GM12878 (cell line): ENCODE measurements at regions not wholly inside any gene's neighbourhood (a gene's known extent, or its start where the extent isn't known, plus 50 kb on each side); places are given as distances from the start of the nearest gene placed in this dataset.

Experiments used
- ATAC-seq: fragments of 200-7000 bp; cut with Tn5 transposase; 3 replicates; pipeline ENCODE4 v1.9.1; 2020; ENCODE audit warnings: mild to moderate bottlenecking, moderate library complexity
- BruUV-seq: library from RNA; stranded (reverse); fragments of 400-500 nt; replicated peaks from 2 replicates; lab custom pipeline; 2021; lab: Mats Ljungman, UMichigan
- CTCF ChIA-PET: fragments of 300-600 bp; sonication (Branson Sonifier 250); formaldehyde crosslinking; extraction: SDS; loops from one replicate; lab custom pipeline; 2021; ENCODE audit warnings: inconsistent platforms; lab: Yijun Ruan, JAX
- POLR2A ChIA-PET: fragments of 350-600 bp; formaldehyde crosslinking; extraction: SDS; loops from one replicate; lab custom pipeline; 2021; ENCODE audit warnings: inconsistent platforms; lab: Charles Lee
- RAD21 ChIA-PET: fragments of 300-600 bp; sonication (Branson Sonifier 250); formaldehyde crosslinking; loops from one replicate; lab custom pipeline; 2023; ENCODE audit warnings: antibody characterized with exemption; ENCODE audit not compliant: unreplicated experiment; lab: Charles Lee
- SMC1A ChIA-PET: fragments of 300-600 bp; sonication (Branson Sonifier 250); formaldehyde crosslinking; loops from one replicate; lab custom pipeline; 2023; ENCODE audit not compliant: unreplicated experiment, uncharacterized antibody; lab: Charles Lee
- DNase-seq: peaks from one replicate; pipeline ENCODE4 v3.0.0-alpha.2; 2011; ENCODE audit warnings: low read depth, low spot score
- FAIRE-seq: peaks from 3 replicates; lab custom pipeline; 2011; peaks lifted over from hg19 to GRCh38; lab: Jason Lieb, UNC
- H2AFZ ChIP-seq: 2 replicates; pipeline ENCODE4 v1.6.0; 2011; ENCODE audit warnings: low read depth, low read length, control low read depth; ENCODE audit not compliant: control insufficient read depth
- H3K27ac ChIP-seq: 2 replicates; pipeline ENCODE4 v1.5.1; 2011; ENCODE audit warnings: control low read depth; ENCODE audit not compliant: control insufficient read depth, insufficient read depth
- H3K27me3 ChIP-seq, 2 experiments: replicated peaks in 1 of 2; 2 replicates each; pipeline versions ENCODE4 v1.6.0 to v1.6.1; 2011; ENCODE audit warnings: low read length in 1 of 2; ENCODE audit not compliant: control insufficient read depth in 2 of 2, insufficient read depth in 2 of 2
- H3K36me3 ChIP-seq, 2 experiments: 2 replicates each; pipeline ENCODE4 v1.5.1; 2011; ENCODE audit warnings: low read length in 1 of 2; ENCODE audit not compliant: control insufficient read depth in 2 of 2, insufficient read depth in 2 of 2
- H3K4me1 ChIP-seq: 2 replicates; pipeline ENCODE4 v1.6.1; 2011; ENCODE audit warnings: mild to moderate bottlenecking, low read length, moderate library complexity, mixed read lengths; ENCODE audit not compliant: control insufficient read depth, insufficient read depth
- H3K4me2 ChIP-seq: 2 replicates; pipeline ENCODE4 v1.6.0; 2011; ENCODE audit warnings: control low read depth; ENCODE audit not compliant: control insufficient read depth, insufficient read depth
- H3K4me3 ChIP-seq: fragments of 200-600 bp; sonication (generic); 2 replicates; pipeline ENCODE4 v1.5.1; 2016
- H3K79me2 ChIP-seq: 2 replicates; pipeline ENCODE4 v1.6.0; 2011; ENCODE audit warnings: low read length; ENCODE audit not compliant: control insufficient read depth, insufficient read depth
- H3K9ac ChIP-seq: 2 replicates; pipeline ENCODE4 v1.8.0; 2011; ENCODE audit warnings: low read length, control low read depth, mixed read lengths; ENCODE audit not compliant: control insufficient read depth, insufficient read depth
- H3K9me3 ChIP-seq: replicated peaks from 3 replicates; pipeline ENCODE4 v1.5.1; 2011; ENCODE audit warnings: mild to moderate bottlenecking, low read length; ENCODE audit not compliant: control insufficient read depth, insufficient read depth
- H4K20me1 ChIP-seq: 2 replicates; pipeline ENCODE4 v1.6.0; 2011; ENCODE audit not compliant: control insufficient read depth, insufficient read depth
- PRDM15 ChIP-seq: fragments of 450-650 bp; formaldehyde crosslinking; IDR thresholded peaks from 2 replicates; pipeline ENCODE4 v1.4.0; 2020; ENCODE audit warnings: mild to moderate bottlenecking, moderate library complexity
- SMAD5 ChIP-seq: IDR thresholded peaks from 2 replicates; pipeline ENCODE4 v1.6.1; 2016; ENCODE audit warnings: antibody characterized with exemption, low read depth
- WGBS: methylation state at CpG from one replicate; pipeline ENCODE4 v1.1.6; 2016; ENCODE audit warnings: low lambda C conversion rate; ENCODE audit not compliant: insufficient replicate concordance, insufficient coverage; ENCODE audit errors: missing lambda C conversion rate; 5-methylcytosine and 5-hydroxymethylcytosine counted together
- in situ Hi-C: fragments of 300-500 bp; cut with MboI; formaldehyde crosslinking; loops from 9 replicates; pipeline ENCODE4 v1.14.3; 2018; ENCODE audit warnings: mixed read lengths
- intact Hi-C: fragments of 100-400 bp; cut with micrococcal nuclease; formaldehyde crosslinking; loops from one replicate; pipeline ENCODE4 v1.14.2; 2022; ENCODE audit not compliant: unreplicated experiment
- TF ChIP-seq, protein P1 (sequence below), 3 experiments: IDR thresholded peaks in 2 of 3; conservative IDR thresholded peaks in 1 of 3; 2 replicates each; pipeline ENCODE4 v1.5.1; 2011; ENCODE audit warnings: low read depth in 3 of 3, low read length in 3 of 3, mild to moderate bottlenecking in 3 of 3, control low read depth in 2 of 3, moderate library complexity in 2 of 3, inconsistent platforms in 1 of 3, mixed read lengths in 1 of 3; ENCODE audit not compliant: control insufficient read depth in 2 of 3, insufficient read depth in 1 of 3; ENCODE audit errors: extremely low read depth in 1 of 3

- Histone ChIP-seq H3K36me3 (no peaks in the 10 kb centered on the region), H3K27me3 (no peaks in the 10 kb centered on the region), H3K9ac (no peak overlapping the region), H4K20me1 (no peaks in the 10 kb centered on the region), H3K4me1 (peaks cover 52% of the 10 kb centered on the region), H3K79me2 (no peaks in the 10 kb centered on the region), H3K4me2 (peak overlapping the region; percentile 26; the same call in 1 of the 2 replicates), H3K4me3 (no peak overlapping the region), H3K27ac (no peak overlapping the region), H3K9me3 (peaks cover 16% of the 10 kb centered on the region), H2AFZ (no peak overlapping the region)
- ChIA-PET POLR2A (interaction anchor here (1.0 to 1.2 kb wide), 3 partner anchors 11 to 337 kb away, joined by 3 to 6 read pairs (median 3); no protein-coding TSS in a partner anchor), RAD21 (interaction anchor here (1.0 to 2.6 kb wide), 4 partner anchors 17 to 433 kb away, joined by 3 to 10 read pairs (median 6); no protein-coding TSS in a partner anchor), CTCF (interaction anchor here (1.2 to 1.7 kb wide), 5 partner anchors 9 to 433 kb away, joined by 3 to 7 read pairs (median 3); no protein-coding TSS in a partner anchor), SMC1A (interaction anchor here (0.9 to 1.7 kb wide), 7 partner anchors 10 to 432 kb away, joined by 3 to 5 read pairs (median 3); no protein-coding TSS in a partner anchor)
- FAIRE-seq (no peak), ATAC-seq (no peak), DNase-seq (no peak)
- intact Hi-C loops (loop anchor here (5.0 kb wide), 3 partner anchors 33 to 292 kb away; no protein-coding TSS in a partner anchor), in situ Hi-C loops (no loop called here)
- TF ChIP-seq SMAD5 = no peak
- TF ChIP-seq, protein P1, sequence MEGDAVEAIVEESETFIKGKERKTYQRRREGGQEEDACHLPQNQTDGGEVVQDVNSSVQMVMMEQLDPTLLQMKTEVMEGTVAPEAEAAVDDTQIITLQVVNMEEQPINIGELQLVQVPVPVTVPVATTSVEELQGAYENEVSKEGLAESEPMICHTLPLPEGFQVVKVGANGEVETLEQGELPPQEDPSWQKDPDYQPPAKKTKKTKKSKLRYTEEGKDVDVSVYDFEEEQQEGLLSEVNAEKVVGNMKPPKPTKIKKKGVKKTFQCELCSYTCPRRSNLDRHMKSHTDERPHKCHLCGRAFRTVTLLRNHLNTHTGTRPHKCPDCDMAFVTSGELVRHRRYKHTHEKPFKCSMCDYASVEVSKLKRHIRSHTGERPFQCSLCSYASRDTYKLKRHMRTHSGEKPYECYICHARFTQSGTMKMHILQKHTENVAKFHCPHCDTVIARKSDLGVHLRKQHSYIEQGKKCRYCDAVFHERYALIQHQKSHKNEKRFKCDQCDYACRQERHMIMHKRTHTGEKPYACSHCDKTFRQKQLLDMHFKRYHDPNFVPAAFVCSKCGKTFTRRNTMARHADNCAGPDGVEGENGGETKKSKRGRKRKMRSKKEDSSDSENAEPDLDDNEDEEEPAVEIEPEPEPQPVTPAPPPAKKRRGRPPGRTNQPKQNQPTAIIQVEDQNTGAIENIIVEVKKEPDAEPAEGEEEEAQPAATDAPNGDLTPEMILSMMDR (IDR thresholded peaks at IDR 0.05 in 2 of 3, conservative IDR thresholded peaks at IDR 0.05 in 1 of 3; ENCODE audit: control insufficient read depth in 2 of 3, extremely low read depth in 1 of 3, insufficient read depth in 1 of 3, low read depth in 3 of 3, low read length in 3 of 3) = 0 out of 6 replicates have a peak, but pooled peaks of 1 of the 3 experiments have one; percentile 3
- no peak for TF ChIP-seq PRDM15
- no TSS peak for BruUV-seq
- WGBS = 0% methylated on average over 1 of the region's 1 CpG
These were observed 295.5 kb upstream of the PRDM1 start for GRCh38 chr6:105790635-105791034.
